Skeletal muscle satellite cell (primary cell): ENCODE measurements at regions not wholly inside any gene's neighbourhood (a gene's known extent, or its start where the extent isn't known, plus 50 kb on each side); places are given as distances from the start of the nearest gene placed in this dataset.

ENCODE experiments used
- H3K27me3 ChIP-seq: 2 replicates; pipeline ENCODE4 v1.7.0; 2013; ENCODE audit warnings: low read length; ENCODE audit not compliant: control insufficient read depth, insufficient read depth
- H3K36me3 ChIP-seq: 2 replicates; pipeline ENCODE4 v1.7.0; 2013; ENCODE audit warnings: mild to moderate bottlenecking, control low read depth, low read length; ENCODE audit not compliant: insufficient read depth
- H3K4me1 ChIP-seq: 2 replicates; pipeline ENCODE4 v1.7.0; 2013; ENCODE audit warnings: low read length; ENCODE audit not compliant: control insufficient read depth, insufficient read depth
- H3K4me2 ChIP-seq: 2 replicates; pipeline ENCODE4 v1.7.0; 2013; ENCODE audit warnings: mild to moderate bottlenecking, low read length
- H3K4me3 ChIP-seq: 2 replicates; pipeline ENCODE4 v1.7.0; 2013; ENCODE audit warnings: low read length
- H3K9ac ChIP-seq: 2 replicates; pipeline ENCODE4 v1.7.0; 2013; ENCODE audit warnings: mild to moderate bottlenecking, low read depth, low read length, moderate library complexity
- H3K9me3 ChIP-seq: replicated peaks from 2 replicates; pipeline ENCODE4 v1.7.0; 2013; ENCODE audit warnings: mild to moderate bottlenecking, control low read depth, low read length

- no peak overlapping the region for H3K9ac ChIP-seq
- H3K4me2 ChIP-seq = no peak overlapping the region
- H3K4me3 ChIP-seq = no peak overlapping the region
- no peaks in the 10 kb centered on the region for H3K36me3 ChIP-seq
- H3K9me3 ChIP-seq = peaks cover 14% of the 10 kb centered on the region
- H3K27me3 ChIP-seq = no peaks in the 10 kb centered on the region
- H3K4me1 ChIP-seq = no peaks in the 10 kb centered on the region
Measured at GRCh38 chr19:56983171-56983570, 136.6 kb upstream of the USP29 start.

GRCh38 chr19:56983804-56984203 lies 136.0 kb upstream of the USP29 start:
- Histone ChIP-seq H3K4me2 (no peak overlapping the region), H3K36me3 (no peaks in the 10 kb centered on the region), H3K9me3 (peaks cover 14% of the 10 kb centered on the region), H3K9ac (no peak overlapping the region), H3K27me3 (no peaks in the 10 kb centered on the region), H3K4me3 (no peak overlapping the region), H3K4me1 (no peaks in the 10 kb centered on the region)

- Histone ChIP-seq H3K9me3 (peaks cover 23% of the 10 kb centered on the region), H3K36me3 (no peaks in the 10 kb centered on the region), H3K4me3 (no peak overlapping the region), H3K4me2 (no peak overlapping the region), H3K9ac (no peak overlapping the region), H3K4me1 (no peaks in the 10 kb centered on the region), H3K27me3 (no peaks in the 10 kb centered on the region)
Measured at GRCh38 chr19:56986386-56986785, 133.4 kb upstream of the USP29 start.

GRCh38 chr19:56987184-56987583 lies 132.6 kb upstream of the USP29 start:
- no peaks in the 10 kb centered on the region for H3K27me3 ChIP-seq
- no peak overlapping the region for H3K4me3 ChIP-seq
- H3K4me1 ChIP-seq = no peaks in the 10 kb centered on the region
- H3K4me2 ChIP-seq = no peak overlapping the region
- no peak overlapping the region for H3K9ac ChIP-seq
- peaks cover 23% of the 10 kb centered on the region for H3K9me3 ChIP-seq
- no peaks in the 10 kb centered on the region for H3K36me3 ChIP-seq

GRCh38 chr19:56988299-56988698 lies 131.5 kb upstream of the USP29 start:
- Histone ChIP-seq H3K4me1 (no peaks in the 10 kb centered on the region), H3K9ac (no peak overlapping the region), H3K27me3 (no peaks in the 10 kb centered on the region), H3K4me3 (no peak overlapping the region), H3K9me3 (peaks cover 21% of the 10 kb centered on the region), H3K4me2 (no peak overlapping the region), H3K36me3 (no peaks in the 10 kb centered on the region)

GRCh38 chr19:56991912-56992311 lies 127.9 kb upstream of the USP29 start:
- H3K4me1 ChIP-seq = no peaks in the 10 kb centered on the region
- no peak overlapping the region for H3K4me2 ChIP-seq
- no peak overlapping the region for H3K4me3 ChIP-seq
- no peak overlapping the region for H3K9ac ChIP-seq
- no peaks in the 10 kb centered on the region for H3K27me3 ChIP-seq
- peaks cover 14% of the 10 kb centered on the region for H3K9me3 ChIP-seq
- no peaks in the 10 kb centered on the region for H3K36me3 ChIP-seq

GRCh38 chr19:56993851-56994250 lies 125.9 kb upstream of the USP29 start:
- H3K4me2 ChIP-seq = no peak overlapping the region
- H3K9ac ChIP-seq = no peak overlapping the region
- peaks cover 9% of the 10 kb centered on the region for H3K9me3 ChIP-seq
- H3K27me3 ChIP-seq = no peaks in the 10 kb centered on the region
- no peaks in the 10 kb centered on the region for H3K36me3 ChIP-seq
- H3K4me1 ChIP-seq = no peaks in the 10 kb centered on the region
- H3K4me3 ChIP-seq = no peak overlapping the region

GRCh38 chr19:56994251-56995017 lies 125.4 kb upstream of the USP29 start:
- no peak overlapping the region for H3K4me3 ChIP-seq
- peaks cover 7% of the 10 kb centered on the region for H3K9me3 ChIP-seq
- no peaks in the 10 kb centered on the region for H3K27me3 ChIP-seq
- no peak overlapping the region for H3K9ac ChIP-seq
- no peaks in the 10 kb centered on the region for H3K36me3 ChIP-seq
- H3K4me2 ChIP-seq = no peak overlapping the region
- H3K4me1 ChIP-seq = no peaks in the 10 kb centered on the region

- no peaks in the 10 kb centered on the region for H3K36me3 ChIP-seq
- peaks cover 3% of the 10 kb centered on the region for H3K9me3 ChIP-seq
- no peak overlapping the region for H3K4me2 ChIP-seq
- H3K4me1 ChIP-seq = no peaks in the 10 kb centered on the region
- H3K4me3 ChIP-seq = no peak overlapping the region
- H3K9ac ChIP-seq = no peak overlapping the region
- H3K27me3 ChIP-seq = no peaks in the 10 kb centered on the region
Measured at GRCh38 chr19:56995303-56995702, 124.5 kb upstream of the USP29 start.

GRCh38 chr19:57002195-57002601 lies 117.6 kb upstream of the USP29 start:
- H3K4me2 ChIP-seq = no peak overlapping the region
- H3K4me1 ChIP-seq = no peaks in the 10 kb centered on the region
- no peak overlapping the region for H3K4me3 ChIP-seq
- no peaks in the 10 kb centered on the region for H3K27me3 ChIP-seq
- no peak overlapping the region for H3K9ac ChIP-seq
- no peaks in the 10 kb centered on the region for H3K36me3 ChIP-seq
- H3K9me3 ChIP-seq = peaks cover 4% of the 10 kb centered on the region

- Histone ChIP-seq H3K4me2 (no peak overlapping the region), H3K27me3 (no peaks in the 10 kb centered on the region), H3K4me1 (no peaks in the 10 kb centered on the region), H3K9ac (no peak overlapping the region), H3K4me3 (no peak overlapping the region), H3K36me3 (no peaks in the 10 kb centered on the region), H3K9me3 (peaks cover 4% of the 10 kb centered on the region)
Measured at GRCh38 chr19:57002710-57003109, 117.1 kb upstream of the USP29 start.

- H3K9ac ChIP-seq = no peak overlapping the region
- no peak overlapping the region for H3K4me3 ChIP-seq
- H3K4me1 ChIP-seq = no peaks in the 10 kb centered on the region
- no peaks in the 10 kb centered on the region for H3K36me3 ChIP-seq
- peaks cover 4% of the 10 kb centered on the region for H3K9me3 ChIP-seq
- H3K27me3 ChIP-seq = no peaks in the 10 kb centered on the region
- H3K4me2 ChIP-seq = no peak overlapping the region
Measured at GRCh38 chr19:57004418-57004817, 115.4 kb upstream of the USP29 start.
